H1 (cell line): ENCODE measurements at regions not wholly inside any gene's neighbourhood (a gene's known extent, or its start where the extent isn't known, plus 50 kb on each side); places are given as distances from the start of the nearest gene placed in this dataset.

Source experiments
- CBX5 ChIP-seq: fragments of 300-800, 300-1000 bp; sonication (generic); IDR thresholded peaks from 2 replicates; pipeline ENCODE4 v1.7.1; 2016; ENCODE audit warnings: antibody characterized with exemption, low read length, low read depth
- EGR1 ChIP-seq: IDR thresholded peaks from 2 replicates; pipeline ENCODE4 v1.6.1; 2011; ENCODE audit warnings: low read depth, low read length, borderline replicate concordance
- EP300 ChIP-seq, 2 experiments: IDR thresholded peaks; 1 replicate in 1 of 2; 2 replicates in 1 of 2; pipeline ENCODE4 v1.6.1; 2011 to 2012; ENCODE audit warnings: low read depth in 2 of 2, low read length in 2 of 2, mild to moderate bottlenecking in 2 of 2, borderline replicate concordance in 1 of 2, inconsistent platforms in 1 of 2, moderate library complexity in 1 of 2
- GABPA ChIP-seq: IDR thresholded peaks from 2 replicates; pipeline ENCODE4 v1.6.1; 2011; ENCODE audit warnings: mild to moderate bottlenecking, low read length, moderate library complexity, borderline replicate concordance; ENCODE audit not compliant: insufficient read depth
- HDAC2 ChIP-seq, 2 experiments: fragments of 300-600 bp in 1 of 2; sonication (generic) in 1 of 2; IDR thresholded peaks; 2 replicates each; pipeline ENCODE4 v1.6.1; 2011 to 2012; ENCODE audit warnings: low read depth in 2 of 2, low read length in 2 of 2, mild to moderate bottlenecking in 2 of 2, moderate library complexity in 2 of 2, borderline replicate concordance in 1 of 2, inconsistent platforms in 1 of 2
- HDAC6 ChIP-seq: IDR thresholded peaks from one replicate; pipeline ENCODE4 v1.7.1; 2012; ENCODE audit warnings: low read depth, mild to moderate bottlenecking, inconsistent platforms, low read length, moderate library complexity
- POLR2A ChIP-seq, 2 experiments: IDR thresholded peaks; 1 replicate in 1 of 2; 2 replicates in 1 of 2; pipeline ENCODE4 v1.6.1; 2011; ENCODE audit warnings: low read depth in 2 of 2, low read length in 2 of 2, mild to moderate bottlenecking in 2 of 2; ENCODE audit errors: control extremely low read depth in 1 of 2
- POLR2AphosphoS5 ChIP-seq: IDR thresholded peaks from 2 replicates; pipeline ENCODE4 v1.6.1; 2011; ENCODE audit warnings: low read depth, low read length
- SIN3A ChIP-seq, 2 experiments: IDR thresholded peaks in 1 of 2; conservative IDR thresholded peaks in 1 of 2; 2 replicates each; pipeline ENCODE4 v1.6.1; 2011 to 2012; ENCODE audit warnings: low read length in 2 of 2, improper control_type of control experiment in 1 of 2, low read depth in 1 of 2, mild to moderate bottlenecking in 1 of 2
- TAF1 ChIP-seq: IDR thresholded peaks from 2 replicates; pipeline ENCODE4 v1.6.1; 2011; ENCODE audit warnings: mild to moderate bottlenecking, low read depth, low read length
- TCF12 ChIP-seq: IDR thresholded peaks from 2 replicates; pipeline ENCODE4 v1.6.1; 2011; ENCODE audit warnings: low read depth, mild to moderate bottlenecking, low read length
- TF ChIP-seq, protein P1 (sequence below), 3 experiments: IDR thresholded peaks; 1 replicate in 2 of 3; 2 replicates in 1 of 3; pipeline versions ENCODE4 v1.5.1 to v1.6.1; 2011; ENCODE audit warnings: low read length in 3 of 3, mild to moderate bottlenecking in 3 of 3, inconsistent platforms in 2 of 3, low read depth in 1 of 3, moderate library complexity in 1 of 3; ENCODE audit not compliant: insufficient read depth in 1 of 3; ENCODE audit errors: control extremely low read depth in 1 of 3
- TF ChIP-seq, protein P2 (sequence below): IDR thresholded peaks from 2 replicates; pipeline ENCODE4 v1.6.1; 2011; ENCODE audit warnings: low read depth, mild to moderate bottlenecking, low read length; ENCODE audit not compliant: insufficient read depth

DNA sequence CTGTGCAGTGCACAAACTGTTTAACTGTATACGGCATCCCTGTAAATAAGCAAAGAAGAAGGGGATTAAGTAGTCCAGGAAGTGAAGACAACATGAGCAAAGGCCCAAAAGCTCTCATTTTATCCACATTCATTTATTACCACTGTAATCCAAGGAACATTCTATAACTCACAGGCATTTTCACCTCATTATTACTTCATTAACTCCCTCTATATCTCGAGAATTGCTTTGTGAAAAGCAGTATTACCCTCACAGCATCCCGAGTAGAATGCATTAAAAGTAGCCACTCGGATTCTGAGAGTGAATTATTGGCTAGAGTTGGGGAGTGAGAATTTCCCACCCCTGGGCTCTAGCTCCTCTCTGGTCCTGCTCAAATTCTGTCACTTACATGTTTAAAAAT is 51.0 kb upstream of the CHCHD3 start:
- TF ChIP-seq TAF1: no peak
- no peak for TF ChIP-seq SIN3A (conservative IDR thresholded peaks at IDR 0.05 in 1 of 2, IDR thresholded peaks at IDR 0.05 in 1 of 2; ENCODE audit: low read depth in 1 of 2, low read length in 2 of 2)
- no peak for TF ChIP-seq POLR2A (IDR thresholded peaks at IDR 0.05; ENCODE audit: control extremely low read depth in 1 of 2, low read depth in 2 of 2, low read length in 2 of 2)
- no peak for TF ChIP-seq HDAC6
- TF ChIP-seq EGR1: no peak
- TF ChIP-seq POLR2AphosphoS5: no peak
- no peak for TF ChIP-seq HDAC2 (IDR thresholded peaks at IDR 0.05; ENCODE audit: borderline replicate concordance in 1 of 2, low read depth in 2 of 2, low read length in 2 of 2)
- no peak for TF ChIP-seq EP300 (IDR thresholded peaks at IDR 0.05; ENCODE audit: borderline replicate concordance in 1 of 2, low read depth in 2 of 2, low read length in 2 of 2)
- no peak for TF ChIP-seq GABPA
- TF ChIP-seq, protein P1, sequence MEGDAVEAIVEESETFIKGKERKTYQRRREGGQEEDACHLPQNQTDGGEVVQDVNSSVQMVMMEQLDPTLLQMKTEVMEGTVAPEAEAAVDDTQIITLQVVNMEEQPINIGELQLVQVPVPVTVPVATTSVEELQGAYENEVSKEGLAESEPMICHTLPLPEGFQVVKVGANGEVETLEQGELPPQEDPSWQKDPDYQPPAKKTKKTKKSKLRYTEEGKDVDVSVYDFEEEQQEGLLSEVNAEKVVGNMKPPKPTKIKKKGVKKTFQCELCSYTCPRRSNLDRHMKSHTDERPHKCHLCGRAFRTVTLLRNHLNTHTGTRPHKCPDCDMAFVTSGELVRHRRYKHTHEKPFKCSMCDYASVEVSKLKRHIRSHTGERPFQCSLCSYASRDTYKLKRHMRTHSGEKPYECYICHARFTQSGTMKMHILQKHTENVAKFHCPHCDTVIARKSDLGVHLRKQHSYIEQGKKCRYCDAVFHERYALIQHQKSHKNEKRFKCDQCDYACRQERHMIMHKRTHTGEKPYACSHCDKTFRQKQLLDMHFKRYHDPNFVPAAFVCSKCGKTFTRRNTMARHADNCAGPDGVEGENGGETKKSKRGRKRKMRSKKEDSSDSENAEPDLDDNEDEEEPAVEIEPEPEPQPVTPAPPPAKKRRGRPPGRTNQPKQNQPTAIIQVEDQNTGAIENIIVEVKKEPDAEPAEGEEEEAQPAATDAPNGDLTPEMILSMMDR (IDR thresholded peaks at IDR 0.05; ENCODE audit: control extremely low read depth in 1 of 3, insufficient read depth in 1 of 3, low read depth in 1 of 3, low read length in 3 of 3): no peak
- no peak for TF ChIP-seq CBX5
- TF ChIP-seq, protein P2, sequence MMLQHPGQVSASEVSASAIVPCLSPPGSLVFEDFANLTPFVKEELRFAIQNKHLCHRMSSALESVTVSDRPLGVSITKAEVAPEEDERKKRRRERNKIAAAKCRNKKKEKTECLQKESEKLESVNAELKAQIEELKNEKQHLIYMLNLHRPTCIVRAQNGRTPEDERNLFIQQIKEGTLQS: no peak
- TF ChIP-seq TCF12: no peak
